Gastroesophageal sphincter (tissue), 3 donors: ENCODE measurements at regions not wholly inside any gene's neighbourhood (a gene's known extent, or its start where the extent isn't known, plus 50 kb on each side); places are given as distances from the start of the nearest gene placed in this dataset.

ENCODE experiments used
- CTCF ChIP-seq, 4 experiments: fragments of 200-600 bp in 2 of 4; fragments of 450-650 bp in 2 of 4; sonication (generic) in 1 of 4; IDR thresholded peaks; one replicate each; pipeline ENCODE4 v1.5.1; 2017 to 2019; ENCODE audit warnings: antibody characterized with exemption in 4 of 4, mild to moderate bottlenecking in 2 of 4, moderate library complexity in 2 of 4
- EP300 ChIP-seq: sonication (generic); formaldehyde crosslinking; IDR thresholded peaks from one replicate; pipeline ENCODE4 v1.6.1; 2017; ENCODE audit warnings: antibody characterized with exemption, mild to moderate bottlenecking
- POLR2A ChIP-seq, 2 donors: fragments of 450-650 bp; IDR thresholded peaks; one replicate each; pipeline ENCODE4 v1.6.1; 2017; ENCODE audit warnings: antibody characterized with exemption in 2 of 2, mild to moderate bottlenecking in 2 of 2, moderate library complexity in 1 of 2
- POLR2AphosphoS5 ChIP-seq: sonication (generic); formaldehyde crosslinking; IDR thresholded peaks from one replicate; pipeline ENCODE4 v1.6.1; 2017; ENCODE audit warnings: antibody characterized with exemption

GRCh38 chr3:5798809-5799208 lies 611.3 kb downstream of the EDEM1 start:
- TF ChIP-seq CTCF (IDR thresholded peaks at IDR 0.05) (no peak), POLR2AphosphoS5 (no peak), POLR2A (IDR thresholded peaks at IDR 0.05) (no peak), EP300 (no peak)
